HG03045 (cell line): ENCODE measurements at regions not wholly inside any gene's neighbourhood (a gene's known extent, or its start where the extent isn't known, plus 50 kb on each side); places are given as distances from the start of the nearest gene placed in this dataset.
"Not testable (repeated sequence)": the region's sequence is repeated elsewhere in the genome, so short reads cannot be mapped to it uniquely, and the experiment has no call there.

ENCODE experiments used
- ATAC-seq: cut with Tn5 transposase; IDR thresholded peaks from one replicate; pipeline ENCODE4 v1.9.1; 2021; ENCODE audit warnings: mild to moderate bottlenecking, moderate library complexity; ENCODE audit not compliant: unreplicated experiment

- ATAC-seq = no peak
These were observed 297.2 kb upstream of the CRBN start for GRCh38 chr3:3476669-3477068.

- no peak for ATAC-seq
These were observed 289.1 kb upstream of the CRBN start for GRCh38 chr3:3468596-3468995.

- no peak for ATAC-seq
These were observed 284.6 kb upstream of the CRBN start for GRCh38 chr3:3464131-3464530.

DNA sequence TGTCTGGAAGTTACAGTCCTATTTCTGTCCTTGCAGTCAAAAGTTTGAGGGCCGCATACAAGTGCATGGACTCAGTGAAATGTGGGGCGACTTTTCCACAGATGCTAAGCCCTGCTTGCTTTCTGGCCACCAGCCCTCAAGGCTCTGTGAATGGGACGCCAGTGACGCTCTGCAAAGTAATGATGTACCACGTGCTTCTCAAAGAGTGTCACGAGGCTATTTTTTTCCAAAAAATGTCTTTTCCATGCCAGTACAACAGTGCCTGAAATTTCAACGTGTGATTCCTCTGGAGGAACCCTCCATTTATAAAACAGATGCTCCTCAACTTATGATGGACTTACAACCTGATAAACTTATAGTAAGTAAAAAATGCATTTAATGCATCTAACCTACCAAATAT is 281.8 kb upstream of the CRBN start:
- ATAC-seq = no peak

GRCh38 chr3:3448468-3448867 is 269.0 kb upstream of the CRBN start:
- ATAC-seq = no peak

DNA sequence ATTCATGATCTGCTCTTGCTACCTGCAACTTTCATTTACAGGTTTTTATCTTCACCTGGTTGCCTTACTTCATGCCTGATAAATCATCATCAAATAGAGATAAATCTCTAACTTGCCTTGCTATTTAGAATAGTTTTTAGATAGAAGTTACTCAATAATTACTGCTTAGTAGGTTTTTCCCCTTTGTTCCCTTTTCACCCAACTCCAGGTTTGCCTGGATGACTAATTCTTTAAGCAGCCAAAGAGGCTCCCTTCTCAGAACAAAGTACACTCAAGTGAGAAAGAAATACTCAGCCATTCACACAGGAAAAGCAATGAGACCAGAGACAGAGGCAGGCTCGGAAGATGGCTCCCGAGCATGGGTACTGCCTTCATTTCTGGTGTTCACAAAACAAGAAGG is 268.1 kb upstream of the CRBN start:
- ATAC-seq = no peak

GRCh38 chr3:3446251-3446650 is 266.8 kb upstream of the CRBN start:
- no peak for ATAC-seq

- ATAC-seq = no peak
These were observed 264.0 kb upstream of the CRBN start for GRCh38 chr3:3443482-3443881.

DNA sequence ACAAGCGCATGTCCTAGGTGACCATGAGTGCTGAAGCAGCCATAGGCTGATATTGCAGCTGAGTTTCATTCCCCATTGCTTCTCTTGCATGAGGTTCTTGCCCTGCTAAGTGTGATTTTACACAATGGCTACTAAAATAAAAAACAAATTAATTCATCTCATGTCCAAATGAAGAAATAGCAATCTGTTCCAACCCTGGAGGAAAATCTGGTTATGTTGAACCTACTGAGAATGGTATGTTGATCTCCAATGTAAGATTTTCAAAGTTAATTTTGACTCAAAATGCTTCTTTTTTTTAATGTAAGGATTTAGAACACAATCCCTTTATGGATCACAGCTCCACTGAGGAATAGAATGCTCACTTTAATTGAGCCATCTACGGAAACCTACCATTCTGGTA is 254.2 kb upstream of the CRBN start:
- ATAC-seq = no peak

DNA sequence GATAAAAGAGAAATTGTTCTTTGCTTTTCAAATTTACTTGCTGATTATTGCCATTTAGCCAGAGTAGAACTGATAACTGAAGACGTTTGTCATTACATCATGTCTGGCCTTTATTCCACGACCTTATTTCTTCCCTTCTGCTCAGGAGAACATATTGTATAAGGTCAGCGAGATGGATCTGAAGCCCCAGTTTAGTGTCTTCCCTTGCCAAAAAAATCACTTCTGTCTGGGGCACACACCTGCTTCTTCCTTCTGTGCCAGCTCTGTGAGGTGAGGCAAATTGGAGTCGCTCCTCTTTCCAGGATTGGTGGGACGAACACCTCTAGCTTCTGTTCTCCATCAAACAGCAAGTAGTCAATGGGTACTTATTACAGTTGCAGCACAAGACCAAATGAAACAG is 250.3 kb upstream of the CRBN start:
- no peak for ATAC-seq

DNA sequence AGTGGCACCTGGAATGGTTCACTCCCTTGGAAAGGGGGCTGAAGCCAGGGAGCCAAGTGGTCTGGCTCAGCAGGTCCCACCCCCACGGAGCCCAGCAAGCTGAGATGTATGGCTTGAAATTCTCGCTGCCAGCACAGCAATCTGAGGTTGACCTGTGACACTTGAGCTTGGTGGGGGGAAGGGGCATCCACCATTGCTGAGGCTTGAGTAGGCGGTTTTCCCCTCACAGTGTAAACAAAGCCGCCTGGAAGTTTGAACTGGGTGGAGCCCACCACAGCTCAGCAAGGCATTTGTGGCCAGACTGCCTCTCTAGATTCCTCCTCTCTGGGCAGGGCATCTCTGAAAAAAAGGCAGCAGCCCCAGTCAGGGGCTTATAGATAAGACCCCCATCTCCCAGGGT is 228.2 kb upstream of the CRBN start:
- not testable (repeated sequence) for ATAC-seq

- no peak for ATAC-seq
These were observed 225.6 kb upstream of the CRBN start for GRCh38 chr3:3405131-3405530.

DNA sequence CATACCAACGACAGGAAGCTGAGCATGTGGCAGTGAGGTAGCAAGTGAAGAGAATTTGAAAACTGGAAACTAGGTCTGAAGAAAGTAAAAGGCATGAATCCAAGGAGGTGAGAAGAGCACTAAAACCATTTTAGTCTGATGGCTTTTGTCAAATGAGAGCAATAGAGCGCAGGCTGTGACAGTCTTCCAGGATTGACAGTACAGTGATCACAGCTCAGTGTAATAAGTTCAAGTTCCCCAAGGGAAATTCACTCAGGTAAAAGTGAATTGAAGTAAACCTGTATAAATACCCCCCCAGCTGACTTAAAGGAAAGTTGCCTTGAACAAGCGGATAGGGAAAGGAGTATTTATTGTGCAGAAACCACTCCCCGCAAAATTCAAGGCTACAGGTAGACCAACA is 224.2 kb upstream of the CRBN start:
- ATAC-seq = no peak

GRCh38 chr3:3392946-3393345 is 213.5 kb upstream of the CRBN start:
- ATAC-seq = no peak

- ATAC-seq = no peak
These were observed 204.0 kb upstream of the CRBN start for GRCh38 chr3:3383461-3383860.

- ATAC-seq = no peak
These were observed 192.8 kb upstream of the CRBN start for GRCh38 chr3:3372210-3372777.

GRCh38 chr3:3368306-3368705 is 188.8 kb upstream of the CRBN start:
- no peak for ATAC-seq

DNA sequence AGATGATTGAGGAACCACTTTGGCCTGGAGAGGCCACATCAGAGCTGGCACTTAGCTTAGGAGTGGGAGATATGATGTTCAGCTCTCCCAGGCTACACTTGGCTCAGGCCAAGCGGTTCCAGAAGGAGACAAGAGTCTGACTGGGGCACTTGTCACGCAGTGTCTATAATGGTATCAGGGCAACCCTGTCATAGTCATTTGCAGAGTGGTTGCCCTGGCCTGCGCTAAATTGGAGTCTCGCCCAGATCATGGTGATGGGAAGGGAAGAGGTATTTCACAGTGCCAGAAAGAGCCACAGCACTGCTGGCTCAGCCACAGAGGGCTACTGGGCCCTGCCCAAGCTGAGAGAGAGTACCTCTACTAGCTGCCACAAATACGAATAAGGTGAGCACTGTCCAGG is 186.9 kb upstream of the CRBN start:
- no peak for ATAC-seq

- ATAC-seq = no peak
These were observed 186.2 kb upstream of the CRBN start for GRCh38 chr3:3365716-3366115.

DNA sequence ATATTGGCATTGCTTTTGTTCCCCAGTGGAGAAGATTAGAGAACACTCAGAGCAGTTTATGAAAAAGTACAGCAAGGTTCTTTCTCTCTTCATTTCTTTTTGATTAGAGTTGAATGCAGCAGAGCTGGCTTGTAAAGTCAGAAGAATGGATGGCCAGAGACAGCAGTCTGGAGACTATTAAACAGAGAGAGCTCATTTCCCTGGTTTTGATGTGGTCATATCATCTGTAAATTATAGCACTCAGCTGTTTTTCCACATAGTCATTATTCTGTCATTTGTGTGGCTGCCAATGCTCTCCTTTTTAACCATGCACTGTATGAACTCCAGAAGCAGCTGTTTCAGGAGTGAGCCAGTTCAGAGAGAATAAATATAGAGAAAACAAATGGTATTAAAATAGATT is 177.4 kb upstream of the CRBN start:
- ATAC-seq = no peak

DNA sequence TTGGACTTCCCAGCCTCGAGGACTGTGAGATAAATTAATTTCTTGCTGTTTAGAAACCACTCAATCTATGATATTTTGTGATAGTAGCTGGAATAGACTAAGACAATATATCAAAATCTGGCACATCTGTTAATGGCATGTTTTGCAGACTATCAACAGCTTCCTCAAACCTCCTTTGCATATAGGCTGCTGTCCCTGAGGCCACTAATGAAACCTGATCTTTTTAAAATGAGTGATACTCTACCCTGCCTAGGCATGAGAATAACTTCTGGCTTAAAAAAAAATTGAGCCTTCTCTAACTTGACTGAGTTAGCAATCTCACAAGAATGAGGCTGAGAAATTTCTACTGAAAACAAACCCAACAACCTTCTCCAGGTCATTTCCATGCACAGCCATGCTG is 176.0 kb upstream of the CRBN start:
- no peak for ATAC-seq

DNA sequence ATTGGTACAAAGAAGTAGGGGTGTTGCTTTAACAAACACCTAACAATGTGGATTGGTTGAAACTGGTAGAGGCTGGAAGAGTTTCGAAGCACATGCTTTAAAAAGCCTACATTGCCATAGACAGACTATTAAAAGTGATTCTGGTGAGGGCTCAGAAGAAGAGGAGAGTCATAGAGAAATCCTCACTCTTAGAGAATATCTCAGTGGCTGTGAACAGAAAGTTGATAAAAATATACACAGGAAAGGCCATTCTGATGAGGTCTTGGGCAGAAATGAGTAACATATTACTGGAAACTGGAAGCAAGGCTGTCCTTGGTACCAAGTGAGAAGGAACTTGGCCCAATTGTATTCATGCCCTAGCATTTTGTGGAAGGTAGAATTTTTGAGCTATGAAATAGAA is 173.7 kb upstream of the CRBN start:
- peak; percentile 86 for ATAC-seq

DNA sequence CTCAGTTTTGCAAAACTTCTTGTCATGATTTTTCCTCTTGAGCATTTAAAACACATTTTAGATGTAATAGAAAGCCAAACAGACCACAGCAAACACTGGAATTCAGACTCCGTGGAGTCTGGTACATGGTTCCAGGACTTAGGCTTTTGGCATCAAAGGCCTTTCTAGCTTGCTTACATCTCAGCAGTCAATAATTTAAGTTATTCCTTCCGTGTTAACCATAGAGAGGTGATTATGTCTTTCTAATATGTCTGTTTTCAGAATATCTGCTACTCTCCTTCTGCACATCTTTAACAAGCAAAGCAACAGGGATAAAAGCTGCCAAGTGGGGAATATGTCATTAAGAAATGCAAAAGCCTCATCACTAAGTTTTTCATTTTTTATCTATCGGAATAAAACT is 171.7 kb upstream of the CRBN start:
- ATAC-seq = no peak

GRCh38 chr3:3347056-3347455 is 167.6 kb upstream of the CRBN start:
- not testable (repeated sequence) for ATAC-seq
